SH-SY5Y (cell line): ENCODE measurements at regions not wholly inside any gene's neighbourhood (a gene's known extent, or its start where the extent isn't known, plus 50 kb on each side); places are given as distances from the start of the nearest gene placed in this dataset.

Experiments used
- GATA2 ChIP-seq: IDR thresholded peaks from 2 replicates; pipeline ENCODE4 v1.6.1; 2011; ENCODE audit warnings: mild to moderate bottlenecking, low read depth, low read length
- GATA3 ChIP-seq: IDR thresholded peaks from 2 replicates; pipeline ENCODE4 v1.6.1; 2011; ENCODE audit warnings: low read depth, mild to moderate bottlenecking, low read length, moderate library complexity

- no peak for TF ChIP-seq GATA3
- no peak for TF ChIP-seq GATA2
Observed at GRCh38 chr4:85018983-85019382, 52.5 kb upstream of the WDFY3 start.

- TF ChIP-seq GATA2 (no peak), GATA3 (no peak)
Observed at GRCh38 chr4:85019411-85019810, 52.9 kb upstream of the WDFY3 start.

GRCh38 chr4:85024671-85025070, 58.2 kb upstream of the WDFY3 start:
- TF ChIP-seq GATA2 (no peak), GATA3 (no peak)

- TF ChIP-seq GATA3 = no peak
Observed at GRCh38 chr4:85028910-85029309, 62.4 kb upstream of the WDFY3 start.

GRCh38 chr4:85029453-85029852, 63.0 kb upstream of the WDFY3 start:
- TF ChIP-seq GATA3 (no peak), GATA2 (no peak)

GRCh38 chr4:85030156-85030555, 63.7 kb upstream of the WDFY3 start:
- TF ChIP-seq GATA3 = no peak
- no peak for TF ChIP-seq GATA2

GRCh38 chr4:85039526-85039925, 73.0 kb upstream of the WDFY3 start:
- TF ChIP-seq GATA3 = no peak
- no peak for TF ChIP-seq GATA2

GRCh38 chr4:85050736-85051135, 84.2 kb upstream of the WDFY3 start:
- TF ChIP-seq GATA3 (no peak), GATA2 (no peak)

GRCh38 chr4:85051526-85051925, 85.0 kb upstream of the WDFY3 start:
- TF ChIP-seq GATA3 = no peak
- TF ChIP-seq GATA2 = no peak

- TF ChIP-seq GATA2 (no peak), GATA3 (no peak)
Observed at GRCh38 chr4:85058551-85058950, 92.1 kb upstream of the WDFY3 start.

- no peak for TF ChIP-seq GATA2
- no peak for TF ChIP-seq GATA3
Observed at GRCh38 chr4:85061974-85062373, 95.5 kb upstream of the WDFY3 start.

- no peak for TF ChIP-seq GATA3
- TF ChIP-seq GATA2 = no peak
Observed at GRCh38 chr4:85062466-85062865, 96.0 kb upstream of the WDFY3 start.

GRCh38 chr4:85067342-85067741, 100.9 kb upstream of the WDFY3 start:
- no peak for TF ChIP-seq GATA2
- TF ChIP-seq GATA3 = no peak

- TF ChIP-seq GATA3 (no peak), GATA2 (no peak)
Observed at GRCh38 chr4:85078016-85078415, 111.5 kb upstream of the WDFY3 start.

GRCh38 chr4:85081196-85081595, 114.7 kb upstream of the WDFY3 start:
- no peak for TF ChIP-seq GATA2
- TF ChIP-seq GATA3 = no peak

- TF ChIP-seq GATA3 (no peak), GATA2 (no peak)
Observed at GRCh38 chr4:85084371-85085094, 118.0 kb upstream of the WDFY3 start.

GRCh38 chr4:85086721-85087120, 120.2 kb upstream of the WDFY3 start:
- TF ChIP-seq GATA3 (no peak), GATA2 (no peak)
